ENCODE measurements at regions not wholly inside any gene's neighbourhood (a gene's known extent, or its start where the extent isn't known, plus 50 kb on each side); places are given as distances from the start of the nearest gene placed in this dataset.
A peak's percentile ranks its signal among the peaks of the same experiment; 100 is the strongest.

GRCh38 chr5:34484216-34484920 lies 171.8 kb upstream of the RAI14 start:
- no peak overlapping the region for H3K4me3 ChIP-seq (ENCODE audit: low read depth, low read length)
- no peak for TF ChIP-seq CTCF (conservative IDR thresholded peaks at IDR 0.05; ENCODE audit: low read depth, low read length)
- DNase-seq (ENCODE audit: low read depth) = no peak

GRCh38 chr5:34485768-34486030 lies 170.4 kb upstream of the RAI14 start:
- no peak for TF ChIP-seq CTCF (conservative IDR thresholded peaks at IDR 0.05; ENCODE audit: low read depth, low read length)
- no peak for DNase-seq (ENCODE audit: low read depth)
- no peak overlapping the region for H3K4me3 ChIP-seq (ENCODE audit: low read depth, low read length)

- peak; percentile 91 for TF ChIP-seq CTCF (conservative IDR thresholded peaks at IDR 0.05; ENCODE audit: low read depth, low read length)
- H3K4me3 ChIP-seq (ENCODE audit: low read depth, low read length) = no peak overlapping the region
- peak; percentile 95 for DNase-seq (ENCODE audit: low read depth)
Measured at GRCh38 chr5:34486160-34486848, 169.8 kb upstream of the RAI14 start.

GRCh38 chr5:34486849-34487158 lies 169.3 kb upstream of the RAI14 start:
- no peak overlapping the region for H3K4me3 ChIP-seq (ENCODE audit: low read depth, low read length)
- DNase-seq (ENCODE audit: low read depth) = no peak
- TF ChIP-seq CTCF (conservative IDR thresholded peaks at IDR 0.05; ENCODE audit: low read depth, low read length) = no peak

GRCh38 chr5:34487159-34487879 lies 168.8 kb upstream of the RAI14 start:
- no peak overlapping the region for H3K4me3 ChIP-seq (ENCODE audit: low read depth, low read length)
- no peak for TF ChIP-seq CTCF (conservative IDR thresholded peaks at IDR 0.05; ENCODE audit: low read depth, low read length)
- DNase-seq (ENCODE audit: low read depth) = peak; percentile 98

GRCh38 chr5:34487956-34488355 lies 168.2 kb upstream of the RAI14 start:
- TF ChIP-seq CTCF (conservative IDR thresholded peaks at IDR 0.05; ENCODE audit: low read depth, low read length) = no peak
- no peak overlapping the region for H3K4me3 ChIP-seq (ENCODE audit: low read depth, low read length)

More at GRCh38 chr5:34487956-34488355, 168.2 kb upstream of the RAI14 start:
- no peak for DNase-seq (ENCODE audit: low read depth)
